Activated CD4-positive, alpha-beta T cell treated with anti-CD3 and anti-CD28 coated beads, Interleukin-2, Interleukin-4, amounts not matched to agents 100 ng/mL and 50 ng/mL, durations not matched to agents 16 hours and 8 hours (primary cell): ENCODE measurements at regions not wholly inside any gene's neighbourhood (a gene's known extent, or its start where the extent isn't known, plus 50 kb on each side); places are given as distances from the start of the nearest gene placed in this dataset.
"Not testable (repeated sequence)": the region's sequence is repeated elsewhere in the genome, so short reads cannot be mapped to it uniquely, and the experiment has no call there.

Source experiments
- DNase-seq: peaks from one replicate; pipeline ENCODE4 v3.0.0-alpha.2; 2020; ENCODE audit warnings: low spot score

DNA sequence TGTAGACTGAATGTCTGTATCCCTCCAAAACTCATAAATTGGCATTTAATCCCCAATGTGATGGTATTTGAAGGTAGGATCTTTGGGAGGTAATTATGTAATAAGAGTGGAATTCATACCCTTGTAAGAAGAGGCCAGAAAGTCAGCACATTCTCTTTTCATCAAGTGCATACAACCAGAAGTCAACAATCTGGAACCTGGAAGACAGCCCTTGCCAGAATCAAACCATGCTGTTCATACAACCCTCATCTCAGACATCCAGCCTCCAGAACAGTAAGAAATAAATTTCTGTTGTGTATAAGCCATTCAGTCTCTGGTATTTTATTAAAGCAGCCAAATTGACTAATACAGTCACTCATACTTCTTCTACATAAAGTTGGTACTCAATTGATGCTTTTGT lies 481.0 kb upstream of the SOX9 start:
- no peak for DNase-seq

DNA sequence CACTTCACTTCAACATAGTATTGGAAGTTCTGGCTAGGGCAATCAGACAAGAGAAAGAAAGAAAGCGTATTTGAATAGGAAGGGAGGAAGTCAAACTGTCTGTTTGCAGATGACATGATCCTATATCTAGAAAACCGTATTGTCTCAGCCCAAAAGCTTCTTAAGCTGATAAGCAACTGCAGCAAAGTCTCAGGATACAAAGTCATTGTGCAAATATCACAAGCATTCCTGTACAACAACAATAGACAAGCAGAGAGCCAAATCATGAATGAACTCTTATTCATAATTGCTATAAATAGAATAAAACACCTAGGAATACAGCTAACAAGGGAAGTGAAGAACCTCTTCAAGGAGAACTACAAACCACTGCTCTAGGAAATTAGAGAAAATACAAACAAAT lies 473.9 kb upstream of the SOX9 start:
- DNase-seq = not testable (repeated sequence)

DNA sequence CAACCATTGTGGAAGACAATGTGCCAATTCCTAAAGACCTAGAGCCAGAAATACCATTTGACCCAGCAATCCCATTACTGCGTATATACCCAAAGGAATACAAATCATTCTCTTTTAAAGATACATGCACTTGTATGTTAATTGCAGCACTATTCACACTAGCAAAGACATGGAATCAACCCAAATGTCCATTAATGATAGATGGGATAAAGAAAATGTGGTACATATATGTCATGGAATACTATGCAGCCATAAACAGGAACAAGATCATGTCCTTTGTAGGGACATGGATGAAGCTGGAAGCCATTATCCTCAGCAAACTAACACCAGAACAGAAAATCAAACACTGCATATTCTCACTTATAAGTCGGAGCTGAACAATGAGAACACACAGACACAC lies 472.5 kb upstream of the SOX9 start:
- DNase-seq = not testable (repeated sequence)

DNA sequence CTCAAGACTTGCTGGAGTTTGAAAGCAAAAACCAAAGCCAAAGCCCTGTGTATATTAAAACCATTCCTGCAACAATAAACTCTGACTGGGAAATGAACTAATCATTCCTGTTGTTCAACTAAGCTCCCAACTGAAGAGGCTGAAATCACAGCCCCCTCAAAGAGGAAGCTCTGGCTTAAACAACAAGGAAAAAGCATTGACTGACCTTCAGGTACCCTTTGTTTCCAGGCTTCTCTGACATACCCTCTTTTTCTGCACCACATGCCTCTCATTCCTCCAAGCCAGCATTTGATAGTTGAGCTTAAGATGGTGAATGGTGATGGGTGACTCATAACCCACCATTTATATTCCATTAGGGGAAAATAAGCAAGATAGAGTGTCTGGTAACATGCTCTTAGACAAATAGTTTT lies 470.9 kb upstream of the SOX9 start:
- no peak for DNase-seq

DNA sequence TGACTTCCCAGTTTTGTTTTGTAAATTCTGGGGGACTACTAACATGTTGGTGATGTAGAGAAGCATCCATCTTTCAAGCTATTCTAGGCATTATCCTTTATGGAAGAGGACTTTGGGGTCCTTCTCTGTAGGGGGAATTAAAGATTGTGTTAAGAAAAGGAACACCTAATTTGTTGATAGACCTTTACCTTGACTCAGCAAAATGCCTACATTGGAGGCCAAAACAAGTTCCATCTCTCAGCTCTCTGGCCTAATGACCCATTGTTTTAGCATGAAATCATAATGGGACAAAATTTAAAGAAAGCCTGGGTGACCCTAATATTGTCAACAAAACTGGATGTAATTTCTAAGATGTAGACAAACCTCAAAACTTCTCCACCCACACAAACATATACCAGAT lies 465.3 kb upstream of the SOX9 start:
- DNase-seq = no peak

DNA sequence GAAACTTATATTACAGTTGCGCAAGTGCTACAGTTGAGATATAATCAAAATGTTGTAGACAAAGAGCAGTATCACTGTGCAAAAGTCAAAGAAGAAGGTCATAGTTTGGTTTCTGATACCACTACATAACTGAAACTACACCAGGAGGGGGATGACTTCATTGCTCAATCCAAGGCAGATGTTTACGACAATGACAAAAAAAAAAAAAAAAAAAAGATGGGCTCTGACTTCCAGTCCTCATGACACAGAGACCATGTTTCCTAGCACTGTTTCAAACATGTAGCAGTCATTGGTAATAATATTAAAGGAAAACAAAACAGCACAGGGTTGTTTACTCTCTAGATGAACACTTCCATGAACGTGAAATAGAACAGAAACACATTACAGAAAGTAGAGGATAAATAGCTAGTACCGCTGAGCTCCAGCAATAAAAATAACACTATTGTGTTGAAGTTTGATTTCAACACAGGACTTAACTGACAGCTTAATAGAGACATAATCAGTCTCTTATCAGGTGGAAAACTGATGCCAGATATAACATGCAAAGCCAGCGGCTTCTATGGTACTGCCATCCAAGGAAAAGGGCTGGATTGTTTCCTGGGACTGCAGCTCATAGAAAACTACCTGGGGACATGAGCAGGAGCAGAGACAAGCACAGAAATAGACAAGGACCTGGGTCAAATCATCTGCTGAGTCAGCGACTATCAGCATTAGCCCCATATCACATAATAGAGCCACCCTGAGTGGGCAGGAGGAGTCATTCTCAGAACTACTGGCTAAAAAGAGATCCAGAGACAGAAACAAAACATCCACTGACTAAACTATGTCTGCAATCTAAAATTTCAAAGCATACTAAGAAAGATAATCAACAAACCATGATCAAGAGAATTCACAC lies 463.6 kb upstream of the SOX9 start:
- no peak for DNase-seq

DNA sequence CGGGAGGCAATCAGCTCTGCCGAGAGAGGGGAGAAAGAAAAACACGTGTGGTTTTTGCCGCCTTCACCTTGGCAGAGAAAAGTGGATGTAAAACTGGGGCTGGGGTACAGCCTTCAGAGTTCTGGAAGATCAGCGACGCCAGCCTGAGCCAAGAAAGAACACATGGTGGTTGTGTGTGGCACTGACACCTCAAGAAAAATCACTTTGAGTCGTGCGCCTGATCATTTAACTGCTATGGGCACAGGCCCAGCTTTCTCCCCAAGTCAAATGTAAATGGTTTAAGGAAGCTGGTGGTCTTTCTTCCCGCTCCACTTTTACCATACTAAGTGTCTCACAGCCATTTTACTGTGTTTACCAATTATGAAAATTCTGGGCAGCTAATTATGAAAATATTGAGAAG lies 461.8 kb upstream of the SOX9 start:
- no peak for DNase-seq

DNA sequence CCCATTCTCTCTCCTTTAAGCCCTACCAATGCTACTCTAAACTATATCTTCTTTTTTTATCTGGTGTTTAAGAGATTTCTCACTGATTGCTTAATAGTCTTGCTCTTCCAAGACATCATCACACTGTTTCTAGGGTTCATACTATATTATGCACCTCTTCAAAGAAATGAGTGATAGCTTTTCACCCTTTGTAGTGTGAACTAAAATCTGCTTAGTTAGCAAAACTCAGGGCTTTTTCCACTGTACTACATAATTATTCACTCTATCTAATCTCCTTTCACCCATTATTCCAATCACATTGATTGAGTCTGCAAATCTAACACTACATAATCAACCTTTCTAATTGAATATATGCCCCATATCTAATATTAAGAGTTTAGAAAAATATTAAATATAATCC lies 456.0 kb upstream of the SOX9 start:
- no peak for DNase-seq

DNA sequence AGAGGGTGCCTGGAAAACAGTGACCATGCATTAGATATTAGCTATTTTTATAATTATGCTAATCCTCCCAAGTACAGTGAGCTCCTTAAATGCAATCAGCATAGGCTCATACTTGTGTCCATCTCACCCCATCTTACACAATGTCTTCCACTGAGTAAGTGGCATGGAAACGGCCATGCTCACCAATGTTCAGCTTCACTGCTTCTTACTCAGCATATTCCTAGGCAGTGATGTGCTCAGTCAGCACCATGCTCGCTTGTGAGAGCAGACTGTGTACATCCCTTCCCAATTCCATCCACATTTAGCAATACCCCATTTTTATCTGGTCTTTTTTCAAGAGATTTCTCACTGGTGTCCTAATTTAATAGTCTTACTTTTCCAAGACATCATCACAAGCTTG lies 454.8 kb upstream of the SOX9 start:
- no peak for DNase-seq

DNA sequence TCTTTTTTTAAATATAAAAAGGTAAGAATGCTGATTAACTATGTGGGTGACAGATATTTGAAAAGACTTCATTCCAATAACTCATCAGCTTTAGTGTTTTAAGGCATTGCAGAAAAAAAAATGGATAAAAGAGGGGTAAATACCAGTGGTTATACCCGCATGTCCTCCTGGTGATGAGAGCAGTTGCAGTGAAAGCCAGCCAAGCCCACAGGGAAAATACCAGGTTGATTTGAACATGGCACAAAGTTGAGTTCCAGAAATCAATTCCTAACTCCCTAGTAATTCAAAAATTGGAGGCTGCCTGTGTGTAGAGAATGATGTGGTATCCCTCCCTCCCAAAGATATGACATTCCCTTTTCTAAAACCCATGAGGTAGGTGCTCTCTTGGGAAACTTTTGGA lies 453.2 kb upstream of the SOX9 start:
- no peak for DNase-seq

DNA sequence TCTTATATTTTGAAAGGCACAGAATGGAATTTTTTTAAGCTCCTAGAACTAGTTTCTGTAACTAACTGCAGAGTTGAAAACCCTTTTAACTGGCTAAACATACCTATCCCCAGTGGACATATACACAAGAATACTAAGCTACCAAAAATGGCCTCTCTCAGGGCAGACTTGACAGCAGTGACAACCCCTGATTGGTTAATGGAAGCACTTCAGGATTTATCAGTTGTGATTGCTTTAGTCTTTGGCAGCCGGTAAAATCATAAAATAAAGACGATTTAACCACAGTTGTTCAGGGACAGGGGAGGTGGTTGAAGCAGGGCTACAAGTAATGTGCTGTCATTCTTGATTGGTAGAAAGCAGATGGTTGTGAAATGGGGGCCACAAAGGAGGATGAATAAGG lies 452.0 kb upstream of the SOX9 start:
- DNase-seq = no peak

DNA sequence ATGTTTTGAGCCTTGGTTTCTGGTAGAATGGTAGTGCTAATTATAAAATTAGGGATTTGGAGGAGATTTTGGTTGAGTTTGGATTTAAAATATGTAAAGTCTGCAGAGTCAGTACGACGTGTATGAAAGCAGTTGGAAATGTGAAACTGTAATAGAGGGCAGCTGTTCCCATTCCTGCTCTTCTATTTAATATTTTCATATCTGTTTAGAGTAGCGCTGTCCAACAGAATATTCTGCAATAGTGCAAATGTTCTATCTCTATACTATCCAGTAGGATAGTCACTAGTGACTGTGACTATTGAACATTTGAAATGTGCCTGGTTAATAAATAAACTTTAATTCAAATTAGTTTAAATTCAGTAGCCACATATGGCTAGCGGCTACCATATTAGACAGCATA lies 443.4 kb upstream of the SOX9 start:
- DNase-seq = no peak

DNA sequence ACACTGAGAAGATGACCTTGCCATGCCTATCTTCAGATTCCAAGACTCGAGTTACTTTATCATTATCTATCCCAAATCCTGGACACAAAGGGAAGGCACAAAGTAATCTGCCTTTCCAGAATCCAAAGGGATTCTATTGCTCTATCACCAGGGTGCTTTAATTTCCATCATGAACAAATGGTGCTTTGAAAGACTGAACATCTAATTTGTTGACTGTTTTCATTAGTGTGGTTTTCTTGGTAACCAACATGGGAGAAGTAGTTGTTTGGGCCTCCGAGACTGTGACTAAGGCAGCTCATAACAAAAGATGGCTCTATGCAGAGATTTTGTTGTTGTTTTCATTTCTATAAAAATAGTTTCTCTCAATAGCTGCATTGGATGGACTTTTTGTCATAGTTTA lies 441.0 kb upstream of the SOX9 start:
- no peak for DNase-seq

DNA sequence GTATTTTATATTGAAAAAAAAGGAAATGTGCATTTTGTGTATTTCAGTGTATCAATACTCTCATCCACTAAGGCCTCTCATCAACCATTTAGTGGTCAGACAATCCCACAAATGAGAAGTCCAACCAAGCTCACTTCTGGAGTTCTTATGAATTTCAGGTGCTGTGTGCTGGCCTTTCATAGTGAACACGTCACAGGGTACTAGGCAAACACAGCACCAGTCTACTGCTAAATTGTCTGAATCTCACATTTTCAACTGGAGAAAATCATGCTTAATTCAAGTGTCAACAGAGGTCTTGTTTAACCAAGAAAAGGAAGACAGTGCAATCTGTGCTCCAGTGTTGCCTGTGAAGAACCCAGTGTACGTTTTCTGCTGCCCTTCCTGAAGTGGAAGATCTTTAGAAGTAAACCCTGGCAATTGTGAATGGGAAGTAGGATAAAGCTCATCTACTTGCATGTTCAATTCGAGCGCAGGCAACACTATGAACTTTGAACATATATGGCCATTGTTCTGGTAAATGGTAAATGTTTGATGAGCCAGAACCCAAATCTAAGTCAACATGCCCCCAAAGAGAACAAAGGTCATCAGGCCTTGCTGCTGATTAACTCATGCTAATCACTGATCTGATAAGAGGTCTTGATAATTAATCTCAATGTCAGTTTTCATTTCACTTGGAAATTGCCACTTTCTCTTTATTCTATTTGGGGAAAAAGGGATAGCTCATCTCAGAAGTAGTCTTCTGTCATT lies 439.2 kb upstream of the SOX9 start:
- DNase-seq = no peak

DNA sequence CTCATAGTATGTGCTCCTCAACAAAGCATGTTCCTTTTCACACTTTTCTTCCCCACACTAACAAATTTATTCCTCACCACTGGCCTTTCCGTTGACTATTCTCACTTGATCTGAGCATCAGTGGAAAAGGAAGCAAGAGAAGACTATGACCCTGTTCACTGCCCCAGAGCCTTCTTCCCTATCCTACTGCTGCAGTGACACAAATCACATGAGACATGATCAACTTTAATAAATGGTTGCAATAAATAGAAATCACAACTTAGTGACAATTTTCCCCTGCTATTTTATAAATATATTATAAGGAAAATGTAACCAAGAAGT lies 438.7 kb upstream of the SOX9 start:
- no peak for DNase-seq

DNA sequence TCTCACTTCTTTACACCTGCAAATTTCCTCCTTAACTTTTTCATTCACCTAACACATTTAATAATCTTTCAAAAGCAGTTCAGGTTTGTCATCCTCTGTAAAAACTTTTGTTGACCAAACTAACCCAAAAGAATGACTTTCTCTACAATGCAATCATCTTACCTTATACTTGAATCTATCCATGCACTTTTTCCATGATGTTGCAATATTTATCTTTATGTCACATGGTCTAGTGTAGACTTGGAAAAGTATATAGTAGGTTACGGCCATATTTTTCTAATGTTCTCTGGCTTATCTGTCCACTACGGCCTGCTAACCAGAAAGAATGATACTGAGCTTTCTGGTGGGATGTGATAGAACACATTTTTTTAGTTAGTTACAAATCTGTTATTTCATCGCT lies 431.0 kb upstream of the SOX9 start:
- no peak for DNase-seq

DNA sequence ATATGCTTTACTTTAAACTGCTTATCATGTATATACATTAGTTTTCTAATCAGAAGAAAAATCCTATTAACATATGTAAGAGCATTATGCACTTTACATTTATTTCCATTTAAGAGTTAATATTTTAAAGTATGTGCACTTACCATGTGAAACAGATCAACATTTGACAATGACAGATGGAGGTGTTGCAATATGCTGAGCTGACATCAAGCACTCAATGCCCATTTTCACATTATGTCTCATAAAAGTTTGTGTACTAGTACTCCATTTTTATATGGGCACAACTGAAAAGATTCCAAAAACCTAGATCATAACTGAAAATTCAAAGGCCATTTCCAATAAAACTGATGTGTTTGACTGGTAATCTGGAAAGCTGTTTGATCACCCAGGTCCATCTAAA lies 420.9 kb upstream of the SOX9 start:
- no peak for DNase-seq

DNA sequence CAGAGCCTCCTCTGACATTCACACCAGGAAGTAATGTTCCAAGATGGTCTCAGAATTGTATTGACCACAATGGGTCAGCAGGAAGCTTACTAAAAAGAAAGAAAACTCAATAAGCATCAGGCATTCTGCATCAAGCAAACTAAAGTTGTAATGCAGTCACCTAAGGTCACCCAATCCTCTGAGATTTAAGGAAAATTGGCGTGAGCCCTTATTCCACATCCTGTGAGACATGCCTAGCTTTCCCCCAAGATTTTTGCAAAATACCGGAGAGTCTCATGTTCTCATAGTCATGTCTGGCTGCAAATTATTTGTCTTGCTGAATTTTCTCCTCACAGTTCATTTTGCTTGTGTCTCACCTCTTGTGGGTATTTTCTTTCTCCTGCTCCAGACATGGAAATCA lies 417.1 kb upstream of the SOX9 start:
- no peak for DNase-seq

DNA sequence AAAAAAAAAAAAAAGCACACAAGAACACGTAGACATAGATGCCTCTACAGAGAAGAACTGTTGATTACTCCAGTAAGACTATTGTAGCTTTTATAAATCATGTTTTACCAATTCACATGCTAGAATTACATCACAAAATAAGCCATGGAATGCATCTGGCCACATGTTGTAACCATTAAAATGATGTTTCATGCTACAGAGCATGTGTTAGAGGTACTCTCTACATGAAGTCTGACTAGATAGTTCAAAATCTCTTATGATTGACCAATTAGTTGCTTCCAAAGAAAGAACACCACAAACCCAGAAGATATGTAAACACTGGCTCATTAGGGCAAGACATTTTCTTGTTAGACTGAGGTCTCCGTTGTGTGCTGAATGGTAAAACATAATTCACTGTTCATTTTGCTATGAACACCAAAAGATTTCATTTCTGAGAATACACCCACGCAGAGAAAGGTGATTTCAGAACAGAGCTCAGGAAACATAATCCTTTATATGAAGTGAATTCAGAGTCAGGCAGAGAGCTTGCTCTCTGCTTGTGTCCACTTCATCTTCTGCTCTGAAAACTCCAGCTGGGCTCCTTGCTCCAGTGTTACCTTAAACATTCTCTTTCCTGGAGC lies 411.4 kb upstream of the SOX9 start:
- DNase-seq = no peak

DNA sequence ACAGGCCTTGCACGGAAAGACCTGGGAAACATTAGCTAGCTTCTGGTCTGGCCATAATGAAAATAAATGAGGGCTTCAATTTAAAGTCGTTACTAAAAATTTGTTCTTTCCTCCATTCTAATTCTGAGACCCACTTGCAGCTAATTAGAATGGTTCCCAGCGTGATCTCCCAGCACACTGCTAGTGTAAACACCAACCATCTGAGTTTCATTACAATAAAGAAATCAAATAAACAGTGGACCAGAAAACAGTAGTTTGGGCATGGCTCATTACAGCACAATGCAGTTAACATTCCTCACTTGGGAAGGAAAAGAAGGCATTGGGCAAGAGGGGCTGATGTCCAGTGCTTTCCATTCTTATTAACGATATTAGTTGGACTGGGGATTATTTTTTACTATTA lies 410.9 kb upstream of the SOX9 start:
- no peak for DNase-seq

DNA sequence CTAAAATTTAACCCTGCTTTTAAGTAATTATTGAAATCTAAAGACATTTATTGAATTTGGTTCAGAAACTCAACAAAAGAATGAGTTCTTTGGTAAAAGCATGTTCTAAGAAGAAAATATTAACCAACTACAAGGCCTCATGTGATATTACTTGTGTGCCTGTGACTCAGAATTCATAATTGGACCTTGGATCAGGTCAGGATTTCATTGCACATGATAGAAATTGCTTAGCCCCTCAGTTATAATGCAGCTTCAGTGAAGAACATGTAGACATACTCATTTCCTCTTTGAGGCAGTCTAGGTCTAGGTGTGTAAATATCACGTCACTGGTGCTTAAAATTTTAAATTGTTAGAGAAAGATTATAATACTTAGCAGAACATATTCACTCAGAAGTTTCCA lies 410.0 kb upstream of the SOX9 start:
- DNase-seq = no peak

DNA sequence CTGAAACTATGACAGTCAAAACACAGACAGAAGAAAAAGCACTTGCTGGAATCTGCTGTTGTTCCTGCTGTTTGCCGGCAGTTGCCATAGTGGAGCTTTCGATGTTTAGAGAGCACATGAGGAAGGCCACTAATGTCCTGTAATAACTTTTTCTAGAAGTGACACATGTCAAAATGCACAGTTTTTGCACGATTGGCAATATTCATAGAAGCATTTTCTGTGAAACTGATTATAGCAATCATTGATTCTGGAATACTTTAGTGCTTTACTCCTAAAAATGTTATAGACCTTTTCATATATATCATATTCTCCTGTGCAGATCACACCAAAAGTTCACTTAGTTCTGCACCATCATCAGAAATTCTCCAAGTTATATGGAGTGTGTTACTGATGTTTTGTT lies 407.0 kb upstream of the SOX9 start:
- no peak for DNase-seq

DNA sequence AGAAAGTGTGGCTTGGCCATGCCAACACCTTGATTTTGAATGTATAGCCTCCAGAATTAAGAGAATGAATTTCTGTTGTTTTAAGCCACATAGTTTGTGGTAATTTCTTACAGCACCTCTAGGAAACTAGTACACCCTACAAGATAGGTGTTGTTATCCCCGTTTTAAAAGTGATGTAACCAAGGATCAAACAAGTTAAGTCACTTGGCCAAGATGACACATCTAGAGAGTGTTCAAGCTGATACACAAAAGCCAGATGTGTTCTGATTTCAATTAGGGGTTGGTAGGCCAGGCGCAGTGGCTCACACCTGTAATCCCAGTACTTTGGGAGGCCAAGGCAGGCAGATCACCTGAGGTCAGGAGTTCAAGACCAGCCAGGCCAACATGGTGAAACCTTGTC lies 396.5 kb upstream of the SOX9 start:
- DNase-seq = no peak
